Breast epithelium (tissue), 4 donors: ENCODE measurements at regions not wholly inside any gene's neighbourhood (a gene's known extent, or its start where the extent isn't known, plus 50 kb on each side); places are given as distances from the start of the nearest gene placed in this dataset.

Source experiments
- DNase-seq, 2 donors: peaks; one replicate each; pipeline ENCODE4 v3.0.0-alpha.2; 2019; ENCODE audit warnings: low spot score in 2 of 2
- H3K27ac ChIP-seq, 2 donors: fragments of 200-600 bp; sonication (generic) in 1 of 2; one replicate each; pipeline ENCODE4 v1.5.1; 2016 to 2019; ENCODE audit warnings: mild to moderate bottlenecking in 1 of 2
- H3K27me3 ChIP-seq, 2 donors: fragments of 200-600 bp; sonication (generic) in 1 of 2; one replicate each; pipeline versions ENCODE4 v1.5.1 to v1.6.0; 2017 to 2019; ENCODE audit warnings: control low read depth in 1 of 2, mild to moderate bottlenecking in 1 of 2
- H3K36me3 ChIP-seq: fragments of 200-600 bp; one replicate; pipeline ENCODE4 v1.5.1; 2019
- H3K4me1 ChIP-seq, 2 donors: fragments of 200-600 bp; sonication (generic); one replicate each; pipeline ENCODE4 v1.5.1; 2016 to 2019; ENCODE audit warnings: control low read depth in 1 of 2
- H3K4me3 ChIP-seq, 3 donors: fragments of 200-600 bp; sonication (generic); 1 replicate in 2 of 3; 2 replicates in 1 of 3; pipeline ENCODE4 v1.5.1; 2016 to 2019; ENCODE audit warnings: mild to moderate bottlenecking in 3 of 3, moderate library complexity in 2 of 3
- H3K9me3 ChIP-seq, 2 donors: fragments of 200-600 bp; sonication (generic) in 1 of 2; one replicate each; pipeline ENCODE4 v1.5.1; 2016 to 2019; ENCODE audit warnings: control low read depth in 1 of 2
- POLR2A ChIP-seq: fragments of 450-650 bp; IDR thresholded peaks from one replicate; pipeline ENCODE4 v1.6.1; 2016; ENCODE audit warnings: antibody characterized with exemption, mild to moderate bottlenecking, moderate library complexity
- POLR2AphosphoS5 ChIP-seq, 3 donors: sonication (generic); formaldehyde crosslinking; IDR thresholded peaks; one replicate each; pipeline ENCODE4 v1.6.1; 2017; ENCODE audit warnings: antibody characterized with exemption in 3 of 3
- intact Hi-C: fragments of 100-400 bp; cut with DNase I; formaldehyde crosslinking; loops from one replicate; pipeline ENCODE4 v1.15.1; 2023; ENCODE audit warnings: low total_unique reads
- TF ChIP-seq, protein P1 (sequence below), 3 donors: fragments of 450-650 bp; IDR thresholded peaks; one replicate each; pipeline ENCODE4 v1.5.1; 2016 to 2017; ENCODE audit warnings: antibody characterized with exemption in 3 of 3, mild to moderate bottlenecking in 3 of 3, moderate library complexity in 3 of 3

DNA sequence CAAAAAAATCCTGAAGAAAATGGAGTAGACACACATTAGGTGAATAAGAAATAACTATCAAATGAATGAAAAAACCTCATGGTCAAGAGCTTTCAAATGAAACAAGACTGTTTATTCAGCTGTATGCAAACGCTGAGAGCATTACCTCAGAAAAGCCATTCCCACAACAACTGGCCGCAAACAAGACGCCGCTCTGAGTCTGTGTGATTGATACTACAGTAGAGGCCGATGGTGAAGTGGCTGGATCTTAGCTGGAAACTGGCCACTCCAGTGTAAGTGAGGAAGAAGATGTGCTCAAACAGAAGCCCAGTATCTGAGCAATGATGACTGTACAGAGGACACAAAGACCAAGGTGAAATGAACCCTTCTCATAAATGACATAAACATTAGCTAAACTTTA is 252.4 kb upstream of the GHITM start:
- DNase-seq, result no peak
- Histone ChIP-seq H3K4me1 (no peaks in the 10 kb centered on the region), H3K27ac (no peak overlapping the region), H3K9me3 (no peaks in the 10 kb centered on the region), H3K36me3 (no peaks in the 10 kb centered on the region), H3K27me3 (no peaks in the 10 kb centered on the region), H3K4me3 (no peak overlapping the region)
- intact Hi-C loops, result no loop called here
- TF ChIP-seq, protein P1, sequence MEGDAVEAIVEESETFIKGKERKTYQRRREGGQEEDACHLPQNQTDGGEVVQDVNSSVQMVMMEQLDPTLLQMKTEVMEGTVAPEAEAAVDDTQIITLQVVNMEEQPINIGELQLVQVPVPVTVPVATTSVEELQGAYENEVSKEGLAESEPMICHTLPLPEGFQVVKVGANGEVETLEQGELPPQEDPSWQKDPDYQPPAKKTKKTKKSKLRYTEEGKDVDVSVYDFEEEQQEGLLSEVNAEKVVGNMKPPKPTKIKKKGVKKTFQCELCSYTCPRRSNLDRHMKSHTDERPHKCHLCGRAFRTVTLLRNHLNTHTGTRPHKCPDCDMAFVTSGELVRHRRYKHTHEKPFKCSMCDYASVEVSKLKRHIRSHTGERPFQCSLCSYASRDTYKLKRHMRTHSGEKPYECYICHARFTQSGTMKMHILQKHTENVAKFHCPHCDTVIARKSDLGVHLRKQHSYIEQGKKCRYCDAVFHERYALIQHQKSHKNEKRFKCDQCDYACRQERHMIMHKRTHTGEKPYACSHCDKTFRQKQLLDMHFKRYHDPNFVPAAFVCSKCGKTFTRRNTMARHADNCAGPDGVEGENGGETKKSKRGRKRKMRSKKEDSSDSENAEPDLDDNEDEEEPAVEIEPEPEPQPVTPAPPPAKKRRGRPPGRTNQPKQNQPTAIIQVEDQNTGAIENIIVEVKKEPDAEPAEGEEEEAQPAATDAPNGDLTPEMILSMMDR (IDR thresholded peaks at IDR 0.05), result no peak
- no peak for TF ChIP-seq POLR2A
- TF ChIP-seq POLR2AphosphoS5 (IDR thresholded peaks at IDR 0.05), result no peak

DNA sequence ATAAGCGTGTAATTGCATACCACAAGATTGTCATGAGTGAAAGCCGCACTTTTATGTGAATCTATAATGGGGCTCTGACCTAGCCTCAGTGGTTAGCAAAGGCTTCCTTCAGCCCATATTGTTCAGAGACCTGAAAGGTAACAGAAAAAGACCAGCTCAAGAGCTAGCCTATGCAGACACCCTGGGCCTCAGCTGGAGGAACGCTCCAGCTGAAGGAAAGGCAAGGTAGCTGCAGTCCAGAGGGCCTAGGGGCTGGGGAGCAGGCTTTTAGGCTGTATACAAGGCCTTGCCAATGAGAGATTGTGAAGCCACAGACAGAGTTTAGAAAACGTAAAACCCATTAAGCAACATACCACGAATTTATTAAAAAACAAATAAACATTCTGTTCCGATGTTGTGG is 246.6 kb upstream of the GHITM start:
- TF ChIP-seq POLR2A (no peak), POLR2AphosphoS5 (IDR thresholded peaks at IDR 0.05) (no peak)
- TF ChIP-seq, protein P1 (IDR thresholded peaks at IDR 0.05), result no peak
- no peak for DNase-seq
- intact Hi-C loops, result no loop called here

DNA sequence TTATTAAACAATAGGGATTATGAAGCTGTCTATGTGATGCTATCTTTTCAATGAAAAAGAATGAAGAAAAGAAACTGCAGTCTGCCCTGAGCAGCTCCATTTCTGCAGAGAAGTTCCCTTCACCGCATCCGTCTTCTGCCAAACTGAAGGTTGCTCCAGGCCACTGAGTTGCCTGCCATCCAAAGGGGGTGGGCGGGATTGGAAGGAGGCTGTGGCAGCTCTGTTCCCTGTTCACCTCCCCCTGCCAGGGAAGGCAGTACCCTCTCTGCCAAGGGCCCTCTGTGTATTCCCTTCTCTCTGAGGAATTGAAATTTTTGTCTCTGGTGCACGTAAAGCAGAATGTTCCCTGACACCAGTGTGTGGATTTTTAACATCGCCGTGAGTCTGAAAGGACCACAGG is 243.1 kb upstream of the GHITM start:
- intact Hi-C loops, result no loop called here
- no peaks in the 10 kb centered on the region for H3K27me3 ChIP-seq
- H3K27ac ChIP-seq, result no peak overlapping the region
- TF ChIP-seq, protein P1 (IDR thresholded peaks at IDR 0.05), result no peak
- no peak for TF ChIP-seq POLR2AphosphoS5 (IDR thresholded peaks at IDR 0.05)
- TF ChIP-seq POLR2A, result no peak
- no peaks in the 10 kb centered on the region for H3K36me3 ChIP-seq
- H3K9me3 ChIP-seq, result peaks cover 0 to 5% of the 10 kb centered on the region in 2 donors
- no peaks in the 10 kb centered on the region for H3K4me1 ChIP-seq
- no peak overlapping the region for H3K4me3 ChIP-seq
- no peak for DNase-seq

More for the DNA sequence above, 246.6 kb upstream of the GHITM start:
- Histone ChIP-seq H3K27me3 (no peaks in the 10 kb centered on the region), H3K9me3 (no peaks in the 10 kb centered on the region), H3K27ac (no peak overlapping the region), H3K36me3 (no peaks in the 10 kb centered on the region), H3K4me3 (no peak overlapping the region), H3K4me1 (no peaks in the 10 kb centered on the region)

DNA sequence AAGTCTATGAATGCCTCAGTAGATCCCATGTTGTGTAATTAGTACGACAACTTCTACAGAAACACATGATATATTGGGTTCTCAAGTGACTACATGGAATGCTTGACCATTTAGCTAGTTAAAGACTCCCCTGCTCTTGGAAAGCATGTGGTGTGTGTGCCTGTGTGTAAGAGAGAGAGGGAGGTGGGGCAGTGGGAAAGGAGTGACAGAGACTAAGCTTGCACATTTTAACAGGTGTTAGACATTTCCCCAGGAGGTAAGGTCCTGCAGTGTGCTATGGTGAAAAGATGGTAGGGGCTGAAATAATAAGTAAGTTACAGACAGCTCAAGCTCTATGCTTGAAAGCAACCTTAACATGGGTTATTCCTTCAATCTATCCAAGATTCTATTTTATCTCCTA is 241.7 kb upstream of the GHITM start:
- no peak for DNase-seq
- TF ChIP-seq POLR2A, result no peak
- TF ChIP-seq, protein P1 (IDR thresholded peaks at IDR 0.05), result no peak
- no peak for TF ChIP-seq POLR2AphosphoS5 (IDR thresholded peaks at IDR 0.05)
- H3K27me3 ChIP-seq, result no peaks in the 10 kb centered on the region
- H3K36me3 ChIP-seq, result no peaks in the 10 kb centered on the region
- H3K27ac ChIP-seq, result no peak overlapping the region
- intact Hi-C loops, result no loop called here
- no peak overlapping the region for H3K4me3 ChIP-seq
- H3K4me1 ChIP-seq, result no peaks in the 10 kb centered on the region
- peaks cover 0 to 5% of the 10 kb centered on the region in 2 donors for H3K9me3 ChIP-seq

DNA sequence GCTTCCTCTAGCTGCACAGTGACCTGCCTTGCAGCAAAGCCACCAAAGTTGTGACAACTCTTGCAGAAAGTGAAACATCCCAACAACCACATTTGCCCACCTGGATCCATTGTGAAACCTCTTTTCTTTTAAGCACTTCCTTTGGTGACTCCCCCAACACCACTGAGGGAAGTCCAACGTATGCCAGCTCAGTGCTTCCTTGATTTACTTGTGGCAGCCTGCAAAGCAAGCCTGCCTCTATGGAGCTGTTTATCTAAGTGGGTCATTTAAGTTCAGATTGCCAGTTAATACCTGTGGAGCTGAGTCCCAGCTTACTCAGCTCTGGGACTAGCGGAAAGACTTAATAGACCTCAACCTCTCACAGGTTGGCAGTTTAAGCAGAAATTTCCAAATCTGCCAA is 230.8 kb upstream of the GHITM start:
- no peaks in the 10 kb centered on the region for H3K27me3 ChIP-seq
- no peak for DNase-seq
- TF ChIP-seq POLR2AphosphoS5 (IDR thresholded peaks at IDR 0.05), result no peak
- TF ChIP-seq POLR2A, result no peak
- TF ChIP-seq, protein P1 (IDR thresholded peaks at IDR 0.05), result no peak
- intact Hi-C loops, result no loop called here
- no peaks in the 10 kb centered on the region for H3K36me3 ChIP-seq
- no peaks in the 10 kb centered on the region for H3K4me1 ChIP-seq
- H3K27ac ChIP-seq, result no peak overlapping the region
- H3K4me3 ChIP-seq, result no peak overlapping the region
- H3K9me3 ChIP-seq, result no peaks in the 10 kb centered on the region
